ENCODE measurements at regions not wholly inside any gene's neighbourhood (a gene's known extent, or its start where the extent isn't known, plus 50 kb on each side); places are given as distances from the start of the nearest gene placed in this dataset.

GRCh38 chr7:49325571-49325970 lies 401.2 kb downstream of the CDC14C start:
- TF ChIP-seq CTCF (conservative IDR thresholded peaks at IDR 0.05) = no peak
- no peak overlapping the region for H3K27ac ChIP-seq

GRCh38 chr7:49327155-49327554 lies 402.8 kb downstream of the CDC14C start:
- no peak overlapping the region for H3K27ac ChIP-seq
- no peak for TF ChIP-seq CTCF (conservative IDR thresholded peaks at IDR 0.05)

GRCh38 chr7:49333180-49333881 lies 409.0 kb downstream of the CDC14C start:
- no peak overlapping the region for H3K27ac ChIP-seq
- TF ChIP-seq CTCF (conservative IDR thresholded peaks at IDR 0.05) = no peak

DNA sequence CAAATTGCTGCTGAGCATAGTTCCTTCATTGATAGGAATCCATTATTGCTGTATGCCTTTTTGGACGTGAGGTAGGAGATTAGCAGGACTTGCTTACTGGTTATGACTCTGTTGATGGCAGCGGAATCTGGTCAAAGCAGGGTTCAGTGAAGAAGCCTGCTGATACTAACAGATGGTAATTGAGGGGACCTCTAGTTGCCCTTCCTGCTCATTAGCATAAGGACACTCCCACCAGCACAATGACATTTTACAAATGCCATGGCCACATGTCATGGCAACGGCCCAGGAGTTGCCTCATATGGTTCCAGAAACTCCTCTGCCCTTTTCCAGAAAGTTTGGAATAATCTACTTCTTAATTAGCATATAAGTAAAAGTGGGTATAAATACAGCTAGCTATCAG lies 417.5 kb downstream of the CDC14C start:
- no peak for TF ChIP-seq CTCF (conservative IDR thresholded peaks at IDR 0.05)
- H3K27ac ChIP-seq = no peak overlapping the region

GRCh38 chr7:49344556-49344955 lies 420.2 kb downstream of the CDC14C start:
- TF ChIP-seq CTCF (conservative IDR thresholded peaks at IDR 0.05) = no peak
- no peak overlapping the region for H3K27ac ChIP-seq

GRCh38 chr7:49346195-49346899 lies 422.0 kb downstream of the CDC14C start:
- H3K27ac ChIP-seq = peak overlapping the region; percentile 45
- no peak for TF ChIP-seq CTCF (conservative IDR thresholded peaks at IDR 0.05)

- no peak for TF ChIP-seq CTCF (conservative IDR thresholded peaks at IDR 0.05)
- no peak overlapping the region for H3K27ac ChIP-seq
Observed at GRCh38 chr7:49367072-49367471, 406.4 kb upstream of the VWC2 start.

All from VCaP (cell line).